Posterior vena cava (tissue), 2 donors: ENCODE measurements at regions not wholly inside any gene's neighbourhood (a gene's known extent, or its start where the extent isn't known, plus 50 kb on each side); places are given as distances from the start of the nearest gene placed in this dataset.
"Not testable (repeated sequence)": the region's sequence is repeated elsewhere in the genome, so short reads cannot be mapped to it uniquely, and the experiment has no call there.

Experiments
- DNase-seq: peaks from one replicate; pipeline ENCODE4 v3.0.0-alpha.2; 2020; ENCODE audit warnings: low spot score
- intact Hi-C, 2 donors: fragments of 100-400 bp; cut with DNase I; formaldehyde crosslinking; loops; one replicate each; pipeline versions ENCODE4 v1.14.1 to v1.14.2; 2022 to 2023
- donor health status: DM: yes; HTN: yes; CAD: no.
- donor health status: DM: yes; HTN: yes; CAD: no.

DNA sequence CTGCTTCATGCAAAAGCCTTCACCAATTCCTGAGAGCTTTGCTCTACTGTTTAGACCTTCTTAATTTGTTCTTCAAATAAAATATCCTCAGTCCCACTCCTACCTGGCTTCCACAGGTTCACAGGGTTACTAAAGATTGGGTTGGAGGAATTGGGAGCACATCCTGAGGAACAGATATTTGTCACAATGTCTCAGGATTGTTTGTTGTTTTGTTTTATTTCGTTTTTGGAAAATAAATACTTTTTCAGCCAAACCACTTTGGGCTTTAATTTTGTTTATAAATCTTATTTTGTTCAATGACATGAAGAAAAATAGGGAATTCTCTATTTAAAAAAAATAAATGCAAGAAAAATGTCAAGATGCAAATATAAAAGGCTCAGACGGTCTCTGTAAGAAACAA is 249.0 kb downstream of the MEF2C start:
- intact Hi-C loops, result no loop called here
- no peak for DNase-seq

DNA sequence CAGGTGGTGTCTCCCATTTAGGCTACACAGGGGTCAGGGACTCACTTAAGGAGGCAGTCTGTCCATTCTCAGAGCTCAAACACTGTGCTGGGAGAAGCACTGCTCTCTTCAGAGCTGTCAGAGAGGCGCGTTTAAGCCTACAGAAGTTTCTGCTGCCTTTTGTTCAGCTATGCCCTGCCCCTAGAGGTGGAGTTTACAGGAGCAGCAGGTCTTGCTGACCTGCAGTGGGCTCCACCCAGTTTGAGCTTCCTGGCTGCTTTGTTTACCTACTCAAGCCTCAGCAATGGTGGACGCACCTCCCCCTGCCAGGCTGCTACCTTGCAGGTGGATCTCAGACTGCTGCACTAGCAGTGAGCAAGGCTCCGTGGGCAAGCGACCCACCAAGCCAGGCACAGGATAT is 260.1 kb downstream of the MEF2C start:
- intact Hi-C loops, DNase-seq: not testable (repeated sequence)

DNA sequence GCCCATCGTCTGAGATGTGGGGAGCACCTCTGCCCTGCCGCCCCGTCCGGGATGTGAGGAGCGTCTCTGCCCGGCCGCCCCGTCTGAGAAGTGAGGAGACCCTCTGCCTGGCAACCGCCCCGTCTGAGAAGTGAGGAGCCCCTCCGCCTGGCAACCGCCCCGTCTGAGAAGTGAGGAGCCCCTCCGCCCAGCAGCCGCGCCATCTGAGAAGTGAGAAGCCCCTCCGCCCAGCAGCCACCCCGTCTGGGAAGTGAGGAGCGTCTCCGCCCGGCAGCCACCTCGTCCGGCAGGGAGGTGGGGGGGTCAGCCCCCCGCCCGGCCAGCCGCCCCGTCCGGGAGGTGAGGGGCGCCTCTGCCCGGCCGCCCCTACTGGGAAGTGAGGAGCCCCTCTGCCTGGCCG is 267.2 kb downstream of the MEF2C start:
- intact Hi-C loops, DNase-seq: not testable (repeated sequence)

DNA sequence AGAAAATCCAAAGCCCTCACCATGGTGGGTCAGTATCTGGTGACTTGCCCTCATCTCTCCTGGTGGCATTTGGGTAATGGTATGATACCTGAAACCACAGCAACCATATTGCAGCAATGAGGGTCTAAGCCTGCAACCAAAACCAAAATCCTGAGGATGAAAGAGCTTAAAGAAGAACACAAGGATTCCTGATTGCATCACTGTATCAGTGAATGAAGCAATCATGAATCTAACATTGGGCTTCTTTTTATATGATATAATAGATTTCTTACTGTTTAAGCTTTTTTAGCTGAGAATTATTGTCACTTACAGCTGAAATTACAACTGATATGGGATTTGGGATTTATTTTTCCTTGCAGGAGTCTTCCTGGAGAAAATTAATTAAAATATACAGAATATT is 269.9 kb downstream of the MEF2C start:
- intact Hi-C loops, result no loop called here
- DNase-seq, result no peak

DNA sequence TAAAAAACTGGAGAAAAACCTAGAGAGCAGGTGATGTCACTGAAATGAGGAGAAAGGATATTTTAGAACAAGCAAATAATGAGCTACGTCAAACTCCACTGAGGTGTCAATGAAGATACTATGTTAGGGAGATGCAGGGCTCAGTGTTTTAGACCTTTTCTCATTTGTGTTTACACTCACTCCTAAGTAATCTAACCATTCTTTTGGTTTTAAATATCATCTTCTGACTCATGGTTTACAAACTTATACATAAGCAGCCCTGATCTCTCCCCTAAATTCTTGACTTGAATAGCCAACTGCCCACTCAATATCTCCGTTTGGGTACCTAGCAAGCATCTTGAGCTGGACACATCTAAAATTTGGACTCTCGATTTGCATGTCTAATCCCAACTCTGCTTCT is 272.4 kb downstream of the MEF2C start:
- DNase-seq, result no peak
- intact Hi-C loops, result no loop called here

DNA sequence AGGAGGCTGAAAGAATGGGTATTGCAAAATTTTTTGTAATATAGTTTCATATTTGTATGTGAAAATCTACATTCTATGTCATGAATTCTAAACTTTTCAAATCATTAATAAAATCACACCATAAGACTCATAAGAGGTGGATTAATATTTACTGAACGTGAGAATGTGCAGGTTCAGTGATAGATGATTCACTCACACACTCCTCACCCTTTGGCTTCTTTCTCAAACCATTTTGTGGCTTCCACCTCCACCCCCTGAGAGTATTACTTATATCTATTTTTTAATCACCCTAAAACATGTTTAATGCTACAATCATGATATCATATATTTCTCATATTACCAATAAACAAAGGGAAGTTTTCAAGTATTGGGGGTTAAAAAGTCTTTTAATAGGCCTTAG is 275.5 kb downstream of the MEF2C start:
- no peak for DNase-seq
- intact Hi-C loops, result no loop called here

DNA sequence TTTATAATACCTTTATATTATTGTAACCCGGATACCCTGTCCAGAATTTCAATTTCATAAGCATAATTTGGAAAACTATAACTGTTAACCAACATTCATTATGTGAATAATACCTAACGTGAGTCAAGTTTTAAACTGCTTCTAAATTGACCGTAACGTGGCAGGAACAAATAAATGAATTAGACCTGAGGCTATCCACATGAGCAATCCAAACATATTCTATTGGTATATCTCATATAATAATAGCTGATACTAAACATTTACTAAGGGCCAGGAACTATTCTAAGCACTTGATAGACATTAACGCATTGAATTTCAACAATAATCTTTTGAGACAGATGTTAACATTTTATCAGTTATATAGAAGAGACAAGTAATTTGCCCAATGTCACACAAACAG is 276.4 kb downstream of the MEF2C start:
- intact Hi-C loops, result no loop called here

DNA sequence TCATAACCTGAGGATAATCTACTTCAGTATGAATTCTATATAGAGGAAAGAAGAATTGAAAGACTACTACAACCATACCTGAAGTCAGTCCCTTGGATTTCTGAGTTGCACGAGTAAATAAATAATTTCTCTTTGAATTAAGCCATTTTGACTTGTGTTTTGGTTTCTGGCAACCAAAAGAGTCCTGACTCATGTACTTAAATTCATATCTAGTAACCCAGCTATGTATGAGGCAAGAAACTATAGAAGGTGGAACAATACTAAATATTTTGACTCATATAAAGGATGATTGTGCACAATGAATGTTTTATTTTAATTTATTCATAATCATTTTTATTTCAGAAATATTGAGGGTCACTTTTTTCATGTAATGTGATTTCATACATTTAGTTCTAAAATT is 276.8 kb downstream of the MEF2C start:
- DNase-seq, result no peak
- intact Hi-C loops, result no loop called here

More for the DNA sequence above, 276.4 kb downstream of the MEF2C start:
- DNase-seq, result no peak

DNA sequence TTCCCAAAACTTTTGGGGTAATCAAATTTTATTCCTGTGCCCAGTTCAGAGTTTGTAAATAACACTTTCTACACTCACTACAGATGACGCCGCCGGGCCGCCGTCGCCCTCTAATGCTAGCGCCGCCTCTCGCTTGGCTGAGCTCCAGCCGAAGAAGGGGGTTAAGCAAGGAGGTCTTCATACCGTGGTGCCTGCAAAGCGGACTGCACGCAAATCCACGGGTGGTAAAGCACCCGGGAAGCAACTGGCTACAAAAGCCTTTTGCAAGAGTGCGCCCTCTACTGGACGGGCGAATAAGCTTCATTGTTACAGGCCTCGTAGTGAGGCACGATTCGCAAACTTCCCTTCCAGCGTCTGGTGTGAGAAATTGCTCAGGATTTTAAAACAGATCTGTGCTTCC is 280.4 kb downstream of the MEF2C start:
- intact Hi-C loops, result no loop called here
- DNase-seq, result no peak

DNA sequence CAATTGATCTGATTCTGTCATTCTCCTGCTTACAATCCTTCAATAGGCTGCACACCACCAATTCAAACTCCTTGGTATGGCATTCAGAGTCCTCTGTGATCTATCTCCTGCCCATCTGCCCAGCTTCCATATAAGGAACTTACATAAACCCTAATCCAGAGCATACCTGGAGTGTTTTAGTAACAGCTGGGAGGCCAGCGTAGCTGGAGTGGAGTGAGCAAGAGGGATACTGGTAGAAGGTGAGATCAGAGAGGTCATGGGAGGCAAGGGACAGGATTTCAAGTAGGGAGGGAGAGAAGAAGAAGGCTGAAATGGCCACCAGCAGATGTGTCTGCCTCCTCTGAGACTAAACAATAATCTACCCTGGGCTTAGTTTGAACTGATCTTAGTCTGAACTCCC is 288.5 kb downstream of the MEF2C start:
- DNase-seq, result no peak
- intact Hi-C loops, result no loop called here

DNA sequence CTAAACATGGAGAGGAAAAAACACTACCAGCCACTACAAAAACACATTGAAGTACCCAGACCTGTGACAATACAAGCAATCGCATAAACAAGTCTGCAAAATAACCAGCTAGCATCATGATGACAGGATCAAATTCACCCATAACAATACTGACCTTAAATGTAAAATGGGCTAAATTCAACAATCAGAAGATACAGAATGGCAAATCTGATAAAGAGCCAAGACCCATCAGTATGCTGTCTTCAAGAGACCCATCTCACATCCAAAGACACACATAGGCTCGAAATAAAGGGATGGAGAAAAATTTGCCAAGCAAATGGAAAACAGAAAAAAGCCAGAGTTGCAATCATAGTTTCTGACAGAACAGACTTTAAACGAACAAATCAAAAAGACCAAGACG is 294.4 kb downstream of the MEF2C start:
- no peak for DNase-seq
- intact Hi-C loops, result no loop called here

DNA sequence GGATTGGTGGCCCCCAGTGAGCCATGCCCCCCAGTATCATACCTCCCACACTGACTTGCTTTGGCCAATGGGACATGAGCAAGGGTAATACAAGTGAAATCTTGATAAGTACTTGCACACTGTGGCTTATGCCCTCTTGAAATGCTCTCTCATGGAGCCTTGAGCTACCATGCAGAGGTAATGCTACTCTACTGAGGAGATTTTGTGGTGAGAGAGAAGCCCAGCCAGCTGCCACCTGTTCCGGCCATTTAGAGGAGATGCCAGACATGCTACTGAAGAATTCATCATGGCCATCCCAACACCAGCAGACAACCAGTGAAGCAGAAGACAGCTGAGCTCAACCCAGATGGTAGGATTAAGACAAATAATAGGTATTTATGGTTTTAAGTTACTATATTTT is 299.5 kb downstream of the MEF2C start:
- intact Hi-C loops, result no loop called here
- no peak for DNase-seq

DNA sequence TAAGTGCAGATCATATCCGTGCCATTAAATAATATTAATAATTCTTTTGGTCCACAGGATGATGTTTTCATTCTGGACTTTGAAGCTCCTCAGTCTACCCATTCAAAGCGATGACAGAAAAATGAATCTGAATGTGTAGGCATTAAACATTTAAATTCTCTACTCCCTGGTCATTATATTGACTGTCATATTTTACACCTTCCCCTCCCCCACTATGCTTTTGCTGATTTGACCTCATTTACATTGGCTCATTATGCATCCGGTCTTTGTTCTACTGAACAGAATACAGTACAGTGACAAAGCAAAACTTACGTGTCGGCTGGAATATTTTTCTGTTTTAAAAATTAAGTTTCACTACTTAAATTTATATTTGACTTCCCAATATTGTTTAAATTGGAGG is 289.7 kb upstream of the TMEM161B start:
- no peak for DNase-seq
- intact Hi-C loops, result no loop called here

DNA sequence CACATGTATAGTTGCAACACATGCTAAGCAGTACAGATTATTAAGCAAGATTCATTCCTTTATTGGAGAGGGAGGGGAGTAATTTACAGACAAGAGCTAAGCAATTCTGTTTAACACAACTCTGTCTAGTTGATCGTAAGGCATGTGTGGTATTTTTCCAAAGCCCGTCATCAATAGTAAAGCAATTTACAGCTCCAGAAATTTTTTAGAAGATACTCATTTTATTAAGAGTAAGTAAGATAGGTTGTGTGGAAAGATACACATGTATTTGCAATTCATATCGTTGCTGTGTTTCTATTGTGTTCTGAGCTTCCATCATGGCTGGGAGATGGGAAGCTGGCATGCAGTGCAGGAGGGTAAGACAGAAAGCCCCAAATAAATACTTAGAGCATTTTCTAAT is 289.2 kb upstream of the TMEM161B start:
- no peak for DNase-seq
- intact Hi-C loops, result no loop called here

DNA sequence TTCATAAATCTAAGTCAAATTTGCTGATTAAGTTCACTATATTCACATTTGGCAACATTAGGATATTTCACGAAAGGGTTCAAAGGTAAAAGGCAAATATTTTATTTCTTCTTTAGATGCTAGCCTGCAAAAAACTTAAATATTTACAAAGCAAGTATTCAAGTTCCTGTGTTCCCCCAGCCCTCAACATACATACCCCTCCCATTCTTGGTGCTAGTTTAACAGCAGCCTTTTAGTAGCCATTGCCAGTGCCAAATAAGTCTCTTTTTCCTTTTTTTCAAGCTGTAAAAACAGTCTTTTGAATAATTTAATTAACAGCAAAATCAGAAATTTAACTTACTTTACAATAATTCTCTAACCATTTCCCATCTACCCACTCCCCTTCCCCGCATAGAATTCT is 288.5 kb upstream of the TMEM161B start:
- no peak for DNase-seq
- intact Hi-C loops, result no loop called here

DNA sequence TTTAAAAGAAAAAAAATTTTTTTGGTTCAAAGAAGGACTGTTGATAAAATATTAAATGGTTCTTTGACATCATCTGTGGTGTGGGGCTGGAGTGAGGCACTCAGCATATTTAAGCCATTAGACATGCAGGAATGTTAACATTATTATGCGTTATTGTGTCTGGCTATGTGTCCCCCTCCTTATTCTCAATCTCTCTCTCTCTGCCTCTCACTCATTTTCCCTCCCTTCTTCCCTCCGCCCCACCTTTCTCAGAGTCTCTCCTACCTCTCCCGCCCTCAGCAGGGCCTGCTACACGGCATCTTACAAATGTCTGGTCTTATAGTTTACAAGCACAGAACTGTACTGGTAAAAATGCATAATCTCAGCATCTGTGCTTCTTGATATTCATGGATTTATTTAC is 287.8 kb upstream of the TMEM161B start:
- no peak for DNase-seq
- intact Hi-C loops, result no loop called here

DNA sequence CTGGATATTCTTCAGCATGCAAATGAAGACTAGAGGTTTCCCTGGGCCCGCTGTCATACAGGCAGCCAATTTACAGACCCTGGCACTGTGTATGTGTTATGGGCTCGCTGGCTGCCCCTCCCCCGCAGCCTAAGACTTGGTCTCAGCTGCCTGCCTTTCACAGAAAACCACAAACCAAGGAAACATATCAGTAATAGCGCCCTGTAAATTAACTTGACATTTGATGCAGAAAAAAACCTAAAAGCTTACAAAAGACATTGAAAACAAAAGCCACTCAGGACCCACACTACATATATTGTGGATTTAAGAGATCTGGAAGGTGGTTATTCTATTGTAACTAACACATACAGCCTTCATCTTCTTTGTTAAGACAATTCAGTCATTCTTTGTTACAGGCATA is 287.0 kb upstream of the TMEM161B start:
- intact Hi-C loops, result no loop called here
- DNase-seq, result no peak

DNA sequence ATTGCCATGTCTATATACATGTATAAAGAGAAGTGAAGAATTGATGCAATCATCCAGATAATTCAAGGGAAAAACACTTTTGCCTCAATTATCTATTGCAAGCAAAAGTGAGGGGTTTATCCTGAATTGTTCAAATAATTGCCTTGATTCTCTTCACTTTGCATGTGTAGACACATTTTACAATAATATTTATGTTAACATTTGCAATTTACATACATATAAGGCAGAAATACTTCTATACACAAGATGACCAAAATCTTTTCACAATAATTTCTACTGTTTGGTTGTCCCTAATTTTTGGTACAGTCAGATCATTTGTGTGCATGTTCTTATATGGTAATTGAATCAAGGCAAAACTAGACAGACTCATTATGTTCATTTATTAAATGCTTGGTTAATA is 285.3 kb upstream of the TMEM161B start:
- DNase-seq, result no peak
- intact Hi-C loops, result no loop called here

DNA sequence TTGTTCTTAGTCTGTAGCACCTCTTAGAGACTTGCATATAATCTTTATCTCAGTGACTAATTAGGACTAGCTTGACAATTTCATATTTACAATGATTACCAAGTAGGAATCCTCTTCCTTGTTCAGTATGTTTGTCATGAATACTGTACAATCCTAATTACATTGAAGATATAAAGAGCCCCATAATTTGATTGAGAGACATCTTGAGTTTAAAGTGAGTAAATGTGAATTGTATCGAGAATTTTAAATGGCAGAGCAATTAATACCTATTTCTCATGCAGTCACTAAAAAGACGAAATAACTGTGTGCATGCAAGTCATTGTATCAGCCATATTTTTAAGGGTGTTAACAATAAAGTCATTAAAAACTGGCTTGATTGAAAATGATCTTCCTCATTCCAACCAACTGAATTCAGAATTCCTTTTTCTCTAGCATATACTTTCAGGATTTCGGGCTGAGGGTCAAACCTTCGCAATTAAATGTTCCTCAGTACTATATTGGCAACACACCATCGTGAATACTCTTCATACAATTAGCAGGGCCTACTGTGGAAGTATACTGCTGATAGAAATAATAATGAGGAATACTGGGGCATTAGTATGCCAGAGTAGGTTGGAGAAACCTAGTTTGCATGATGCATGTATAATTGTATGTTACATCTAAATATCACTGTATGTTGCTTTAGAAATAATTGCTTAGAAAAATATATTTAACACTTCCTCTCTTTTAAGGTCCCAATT is 284.7 kb upstream of the TMEM161B start:
- no peak for DNase-seq
- intact Hi-C loops, result no loop called here

DNA sequence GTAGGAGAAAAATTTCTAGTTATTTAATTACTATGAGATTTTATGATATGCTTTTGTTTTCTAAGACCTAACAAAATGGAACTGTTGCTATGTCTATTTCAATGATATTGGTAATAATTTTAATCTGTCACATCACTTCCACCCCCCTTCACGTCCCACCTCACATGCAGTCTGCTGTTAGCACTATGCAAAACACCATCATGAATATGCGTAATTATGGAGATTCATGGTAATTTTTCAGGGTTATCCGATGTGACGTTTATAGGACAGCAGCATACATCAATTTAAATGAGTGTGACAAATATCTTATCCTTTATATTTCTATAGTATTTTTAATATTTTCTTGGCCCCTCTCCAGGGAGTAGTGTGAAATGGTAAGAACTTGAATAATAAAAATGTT is 283.8 kb upstream of the TMEM161B start:
- intact Hi-C loops, result no loop called here
- no peak for DNase-seq

DNA sequence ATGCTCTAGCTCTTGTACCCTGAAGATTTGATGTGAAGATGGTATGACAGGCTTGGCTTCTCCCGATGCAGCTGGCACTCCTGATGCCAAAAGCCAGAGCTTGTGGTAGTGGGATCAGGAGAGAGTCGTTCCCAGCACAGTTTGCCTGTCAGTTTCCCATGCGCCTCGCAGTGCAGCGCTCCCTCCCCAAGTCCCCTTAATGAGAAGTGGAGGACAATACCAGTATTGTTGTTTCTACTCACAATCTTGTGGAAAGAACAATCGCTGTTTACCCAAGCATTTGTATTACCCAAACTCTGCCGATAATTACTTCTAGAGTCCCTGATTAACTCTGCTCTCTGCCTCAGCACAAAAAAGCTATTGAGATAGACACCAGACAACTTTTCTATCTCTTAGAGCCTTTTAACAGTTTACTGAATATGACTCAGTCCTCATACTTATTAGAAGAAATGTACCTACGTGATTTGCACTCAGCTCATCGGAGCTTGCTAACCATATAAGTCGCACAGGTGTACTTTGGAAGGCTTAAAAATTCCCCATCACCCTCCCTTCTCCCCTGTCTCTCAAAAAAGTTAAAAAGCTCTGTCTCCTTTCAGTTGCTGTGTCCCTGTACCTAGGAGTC is 283.2 kb upstream of the TMEM161B start:
- intact Hi-C loops, result loop anchor here in 1 of 2 donors (1.0 kb wide), 1 partner anchor 20 kb away; no protein-coding TSS in a partner anchor
- no peak for DNase-seq
